HepG2 (cell line): ENCODE measurements at regions not wholly inside any gene's neighbourhood (a gene's known extent, or its start where the extent isn't known, plus 50 kb on each side); places are given as distances from the start of the nearest gene placed in this dataset.

Experiments used
- RFXANK ChIP-seq: IDR thresholded peaks from 2 replicates; pipeline ENCODE4 v1.6.1; 2016
- SOX6 ChIP-seq, 2 experiments: fragments of 450-650 bp in 1 of 2; sonication (generic) in 1 of 2; formaldehyde crosslinking in 1 of 2; IDR thresholded peaks; 2 replicates each; pipeline versions ENCODE4 v1.4.0 to v1.6.1; 2017 to 2020; ENCODE audit warnings: antibody characterized with exemption in 1 of 2, mild to moderate bottlenecking in 1 of 2, missing genetic modification reagents in 1 of 2
- ZBTB1 ChIP-seq: sonication (generic); formaldehyde crosslinking; IDR thresholded peaks from 2 replicates; pipeline ENCODE4 v1.4.0; 2020; ENCODE audit warnings: missing genetic modification reagents, borderline replicate concordance
- TF ChIP-seq, protein P1 (sequence below): sonication (generic); formaldehyde crosslinking; IDR thresholded peaks from 2 replicates; pipeline ENCODE4 v1.4.0; 2020; ENCODE audit warnings: mild to moderate bottlenecking, missing genetic modification reagents, borderline replicate concordance

DNA sequence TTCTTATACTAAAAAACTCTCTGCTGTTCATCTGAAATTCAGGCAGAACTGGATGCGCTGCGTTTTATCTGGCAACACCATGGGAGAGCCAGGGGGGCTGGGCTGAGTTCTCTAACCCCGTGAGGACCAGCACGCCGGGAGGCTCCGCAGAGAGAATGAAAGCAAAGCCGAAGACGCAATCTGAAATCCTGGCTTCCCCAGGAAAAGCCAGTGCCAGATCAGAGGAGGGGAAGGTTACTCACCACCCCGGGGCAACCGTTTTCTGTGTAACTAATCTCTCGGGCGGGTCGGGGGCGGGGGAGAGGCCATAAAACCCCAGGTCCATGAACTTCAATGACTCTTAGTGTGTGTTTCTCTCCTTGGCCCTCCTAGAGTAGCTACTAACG is 99.4 kb downstream of the SHANK2 start:
- TF ChIP-seq, protein P1, sequence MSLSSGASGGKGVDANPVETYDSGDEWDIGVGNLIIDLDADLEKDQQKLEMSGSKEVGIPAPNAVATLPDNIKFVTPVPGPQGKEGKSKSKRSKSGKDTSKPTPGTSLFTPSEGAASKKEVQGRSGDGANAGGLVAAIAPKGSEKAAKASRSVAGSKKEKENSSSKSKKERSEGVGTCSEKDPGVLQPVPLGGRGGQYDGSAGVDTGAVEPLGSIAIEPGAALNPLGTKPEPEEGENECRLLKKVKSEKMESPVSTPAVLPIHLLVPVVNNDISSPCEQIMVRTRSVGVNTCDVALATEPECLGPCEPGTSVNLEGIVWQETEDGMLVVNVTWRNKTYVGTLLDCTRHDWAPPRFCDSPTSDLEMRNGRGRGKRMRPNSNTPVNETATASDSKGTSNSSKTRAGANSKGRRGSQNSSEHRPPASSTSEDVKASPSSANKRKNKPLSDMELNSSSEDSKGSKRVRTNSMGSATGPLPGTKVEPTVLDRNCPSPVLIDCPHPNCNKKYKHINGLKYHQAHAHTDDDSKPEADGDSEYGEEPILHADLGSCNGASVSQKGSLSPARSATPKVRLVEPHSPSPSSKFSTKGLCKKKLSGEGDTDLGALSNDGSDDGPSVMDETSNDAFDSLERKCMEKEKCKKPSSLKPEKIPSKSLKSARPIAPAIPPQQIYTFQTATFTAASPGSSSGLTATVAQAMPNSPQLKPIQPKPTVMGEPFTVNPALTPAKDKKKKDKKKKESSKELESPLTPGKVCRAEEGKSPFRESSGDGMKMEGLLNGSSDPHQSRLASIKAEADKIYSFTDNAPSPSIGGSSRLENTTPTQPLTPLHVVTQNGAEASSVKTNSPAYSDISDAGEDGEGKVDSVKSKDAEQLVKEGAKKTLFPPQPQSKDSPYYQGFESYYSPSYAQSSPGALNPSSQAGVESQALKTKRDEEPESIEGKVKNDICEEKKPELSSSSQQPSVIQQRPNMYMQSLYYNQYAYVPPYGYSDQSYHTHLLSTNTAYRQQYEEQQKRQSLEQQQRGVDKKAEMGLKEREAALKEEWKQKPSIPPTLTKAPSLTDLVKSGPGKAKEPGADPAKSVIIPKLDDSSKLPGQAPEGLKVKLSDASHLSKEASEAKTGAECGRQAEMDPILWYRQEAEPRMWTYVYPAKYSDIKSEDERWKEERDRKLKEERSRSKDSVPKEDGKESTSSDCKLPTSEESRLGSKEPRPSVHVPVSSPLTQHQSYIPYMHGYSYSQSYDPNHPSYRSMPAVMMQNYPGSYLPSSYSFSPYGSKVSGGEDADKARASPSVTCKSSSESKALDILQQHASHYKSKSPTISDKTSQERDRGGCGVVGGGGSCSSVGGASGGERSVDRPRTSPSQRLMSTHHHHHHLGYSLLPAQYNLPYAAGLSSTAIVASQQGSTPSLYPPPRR (CRISPR knock-in tag): no peak
- TF ChIP-seq ZBTB1 (CRISPR knock-in tag): no peak
- TF ChIP-seq SOX6 (IDR thresholded peaks at IDR 0.05): no peak
- no peak for TF ChIP-seq SOX6 (CRISPR knock-in tag; IDR thresholded peaks at IDR 0.05)
- TF ChIP-seq RFXANK (CRISPR knock-in tag): no peak
